Endothelial cell of hepatic sinusoid (primary cell): ENCODE measurements at regions not wholly inside any gene's neighbourhood (a gene's known extent, or its start where the extent isn't known, plus 50 kb on each side); places are given as distances from the start of the nearest gene placed in this dataset.
"Not testable (repeated sequence)": the region's sequence is repeated elsewhere in the genome, so short reads cannot be mapped to it uniquely, and the experiment has no call there.

Source experiments
- in situ Hi-C: cut with HindIII; loops from 2 replicates; pipeline ENCODE4 v1.10.0; 2017; ENCODE audit warnings: low sequenced_read_pairs

DNA sequence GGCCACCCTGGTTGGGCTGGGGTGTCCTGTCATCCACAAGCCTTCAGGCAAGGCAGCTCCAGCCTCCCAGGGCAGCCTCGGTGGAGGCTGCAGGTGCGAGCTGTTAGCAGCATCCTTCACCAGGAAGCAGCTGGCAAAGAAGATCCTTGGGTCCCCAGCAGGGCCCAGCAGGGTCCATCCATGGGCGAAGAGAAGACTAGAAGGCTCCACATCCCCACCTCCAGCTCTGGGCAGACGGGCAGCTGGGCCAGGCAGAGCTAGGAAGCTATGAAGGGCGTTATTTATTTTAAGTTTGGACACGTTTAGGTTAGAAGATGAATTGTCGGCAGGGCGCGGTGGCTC, 348.5 kb downstream of the TCERG1L start:
- in situ Hi-C loops: no loop called here

DNA sequence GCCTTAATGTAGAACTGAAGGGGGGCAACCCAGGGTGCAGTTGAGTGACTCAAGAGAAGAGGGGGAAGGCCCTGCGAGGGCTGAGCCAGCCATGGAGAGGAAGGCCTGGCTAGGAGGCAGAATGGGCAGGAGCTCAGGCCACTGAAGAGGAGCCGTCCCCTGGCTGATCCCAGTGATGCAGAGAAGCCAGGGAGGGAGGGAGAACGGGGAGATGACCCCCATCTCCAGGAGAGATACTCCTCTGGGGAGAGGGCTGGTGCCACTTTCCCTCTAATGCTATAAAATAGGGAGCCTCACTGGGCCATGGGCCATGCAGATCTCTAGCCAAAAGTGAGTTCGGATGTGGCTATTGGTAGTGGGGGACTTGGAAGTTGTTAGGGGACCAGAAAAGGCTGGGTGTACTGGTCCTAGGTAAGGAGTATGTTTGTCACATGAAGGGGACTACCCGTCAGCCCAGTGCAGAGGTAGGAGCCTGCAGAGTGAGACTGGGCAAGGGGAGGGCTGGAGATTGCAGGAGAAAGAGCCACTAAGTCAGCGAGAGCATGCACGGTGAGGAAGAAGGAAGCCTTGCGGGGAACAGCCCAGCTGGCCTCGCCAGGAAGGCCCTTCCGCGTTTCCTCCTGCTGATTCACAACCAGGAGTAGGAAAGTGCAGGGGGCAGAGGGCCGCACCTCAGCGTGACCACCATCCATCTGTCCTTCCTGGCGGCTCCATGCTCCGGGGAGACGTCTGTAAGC, 347.6 kb downstream of the TCERG1L start:
- in situ Hi-C loops: no loop called here

DNA sequence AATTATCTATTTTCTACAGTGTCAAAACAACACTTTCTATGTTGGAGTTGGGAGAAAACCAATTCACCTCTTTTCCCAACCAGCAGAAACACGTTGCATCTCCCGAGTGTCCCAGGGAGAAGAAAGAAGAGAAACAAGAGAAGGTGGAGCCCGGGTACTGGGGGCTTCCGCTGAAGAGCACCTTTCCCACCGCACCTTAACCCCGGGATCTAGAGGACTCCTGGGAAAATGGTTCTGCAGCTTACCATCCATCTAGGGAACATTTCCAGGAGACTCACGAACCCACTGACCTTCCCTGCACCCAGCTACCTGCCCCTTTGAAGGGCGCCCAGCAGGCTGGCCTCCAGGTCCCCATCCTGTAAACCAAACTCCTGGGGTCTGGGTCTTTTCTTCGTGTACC, 346.8 kb downstream of the TCERG1L start:
- in situ Hi-C loops: no loop called here

DNA sequence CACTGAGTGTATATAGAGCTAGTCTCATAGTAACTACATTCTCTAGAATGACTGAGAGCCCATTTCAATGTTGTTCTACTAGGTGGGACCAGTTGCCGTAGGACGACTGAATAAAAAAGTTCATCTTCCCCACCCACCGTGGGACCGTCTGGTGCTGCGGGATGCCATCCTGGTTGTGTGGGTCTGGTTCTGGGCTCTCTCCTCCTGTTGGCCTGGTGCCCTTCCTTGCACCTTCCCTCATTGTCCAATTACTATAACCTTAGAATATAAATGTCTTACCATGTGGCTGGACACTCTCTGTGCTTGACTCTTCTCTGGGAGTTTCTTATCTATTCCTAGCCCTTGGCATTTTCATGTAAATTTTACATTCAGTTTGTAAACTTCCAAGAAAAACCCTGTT, 344.4 kb downstream of the TCERG1L start:
- in situ Hi-C loops: no loop called here

DNA sequence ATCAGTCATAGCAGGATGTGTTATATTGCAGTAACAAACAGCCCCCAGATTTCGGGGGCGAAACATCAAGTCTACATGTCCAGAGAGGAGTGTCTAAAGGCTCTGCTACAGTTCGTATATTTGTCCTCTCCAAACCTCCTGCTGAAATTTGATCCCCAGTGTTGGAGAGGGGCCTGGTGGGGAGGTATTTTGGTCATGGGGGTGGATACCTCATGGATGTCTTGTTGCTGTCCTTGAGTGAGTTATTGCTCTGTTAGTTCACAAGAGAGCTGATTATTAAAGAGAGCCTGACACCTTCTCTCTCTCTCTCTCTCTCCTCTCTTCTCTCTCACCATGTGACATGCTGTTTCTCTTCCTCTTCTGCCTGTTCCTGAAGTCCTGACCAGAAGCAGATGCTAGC, 343.7 kb downstream of the TCERG1L start:
- in situ Hi-C loops: no loop called here

DNA sequence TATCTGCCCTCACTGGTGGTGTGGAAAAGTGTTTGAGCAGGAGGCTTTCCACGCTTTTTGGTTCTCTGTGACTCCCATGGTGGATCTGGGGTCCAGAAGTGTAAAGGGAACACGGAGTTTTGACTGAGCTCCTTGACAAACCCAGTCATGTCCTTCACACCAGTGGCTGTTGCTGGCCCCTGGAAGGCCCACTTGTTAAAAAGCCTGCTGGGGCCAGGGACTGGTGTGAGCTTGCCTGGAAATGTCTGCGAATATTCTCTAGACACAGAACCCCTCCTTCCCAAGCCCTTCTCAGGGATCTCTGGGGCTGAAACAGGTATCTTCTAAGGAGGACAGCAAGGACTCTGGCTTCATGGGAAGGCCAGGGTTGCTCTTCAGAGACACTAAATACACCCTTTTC, 343.0 kb downstream of the TCERG1L start:
- in situ Hi-C loops: no loop called here

DNA sequence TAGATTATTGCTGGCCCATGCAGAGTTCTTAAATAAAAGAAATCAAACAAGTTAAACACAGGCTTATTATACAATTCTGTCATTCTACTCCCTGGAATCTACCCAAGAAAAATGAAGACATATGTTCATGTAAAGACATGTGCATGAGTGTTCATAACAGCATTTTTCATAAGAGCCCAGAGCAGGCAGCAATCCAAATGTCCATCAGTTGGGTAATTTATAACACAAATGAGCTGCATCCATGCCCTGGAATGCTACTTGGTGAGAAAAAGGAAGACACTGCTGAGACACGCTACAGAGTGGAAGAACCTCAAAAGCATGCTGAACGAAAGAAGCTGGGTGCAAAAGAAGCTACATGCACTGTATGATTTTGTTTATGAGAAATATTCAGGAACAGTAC, 342.6 kb downstream of the TCERG1L start:
- in situ Hi-C loops: no loop called here

DNA sequence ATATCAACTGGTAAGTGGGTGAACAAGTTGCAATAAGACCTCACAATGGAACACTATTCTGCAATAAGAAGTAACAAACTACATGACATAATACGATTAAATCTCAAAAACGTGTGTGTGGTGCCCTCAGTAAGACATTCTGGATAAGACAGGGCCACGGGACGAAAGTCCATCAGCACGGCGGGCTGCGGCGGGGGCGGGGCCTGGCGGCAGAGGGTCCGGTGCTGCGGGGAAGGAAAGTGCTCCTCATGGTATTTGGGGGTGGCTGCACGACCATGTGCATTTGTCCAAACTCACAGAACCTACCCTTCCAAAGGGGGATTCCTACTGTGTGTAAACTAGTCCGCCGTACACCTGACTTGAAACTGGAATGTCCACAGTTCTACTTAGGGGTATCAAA, 341.8 kb downstream of the TCERG1L start:
- in situ Hi-C loops: no loop called here

DNA sequence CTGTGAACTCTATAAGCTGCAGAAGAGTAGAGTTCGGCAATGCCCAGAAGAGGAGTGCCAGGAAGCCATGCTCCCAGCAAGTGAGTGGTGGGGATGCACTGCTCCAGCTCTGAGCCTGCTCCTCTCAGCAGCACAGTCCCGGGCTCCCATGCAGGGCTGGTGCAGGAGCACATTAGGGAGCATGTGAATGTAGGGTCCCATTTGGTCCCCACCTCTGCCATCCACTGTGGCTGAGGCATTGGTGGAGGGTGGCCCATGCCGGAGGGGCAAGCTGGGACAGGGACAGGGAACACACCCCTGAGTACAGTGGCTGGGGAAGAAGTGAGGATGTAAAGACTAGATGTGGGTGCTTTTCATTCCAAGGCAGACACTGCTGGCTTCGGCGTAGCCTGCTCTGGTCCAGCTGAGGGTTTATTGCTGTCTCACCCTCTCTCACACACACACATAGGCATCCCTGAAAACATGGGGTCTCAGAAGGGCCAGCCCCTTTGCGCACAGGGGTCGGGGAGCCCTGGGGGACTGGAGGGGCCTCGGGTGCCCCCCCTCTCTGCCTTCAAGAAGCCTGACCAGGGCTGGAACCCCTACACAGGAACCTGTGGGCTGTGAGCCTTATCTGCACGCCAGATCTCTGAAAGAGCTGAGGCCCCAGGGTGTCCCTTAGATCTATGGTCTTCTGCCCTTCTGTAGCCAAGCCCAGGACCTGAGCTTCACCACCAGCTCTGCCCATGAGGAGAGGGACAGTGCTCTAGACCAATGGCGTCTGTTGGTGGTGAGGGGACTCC, 341.0 kb downstream of the TCERG1L start:
- in situ Hi-C loops: no loop called here

DNA sequence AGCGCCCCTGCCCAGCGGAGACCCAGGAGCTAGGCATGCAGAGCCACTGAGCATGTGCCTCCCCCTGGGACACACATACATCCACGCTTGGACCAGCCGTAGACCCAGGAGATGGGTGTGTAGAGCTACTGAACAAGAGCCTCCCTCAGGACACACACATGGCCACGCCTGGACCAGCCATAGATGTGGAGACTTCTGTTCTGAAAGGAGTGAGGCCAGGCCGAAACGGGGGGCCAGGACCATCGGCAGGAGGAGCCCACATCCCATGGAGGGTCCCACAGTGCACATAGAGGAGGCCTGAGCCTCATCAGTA, 340.4 kb downstream of the TCERG1L start:
- in situ Hi-C loops: no loop called here

DNA sequence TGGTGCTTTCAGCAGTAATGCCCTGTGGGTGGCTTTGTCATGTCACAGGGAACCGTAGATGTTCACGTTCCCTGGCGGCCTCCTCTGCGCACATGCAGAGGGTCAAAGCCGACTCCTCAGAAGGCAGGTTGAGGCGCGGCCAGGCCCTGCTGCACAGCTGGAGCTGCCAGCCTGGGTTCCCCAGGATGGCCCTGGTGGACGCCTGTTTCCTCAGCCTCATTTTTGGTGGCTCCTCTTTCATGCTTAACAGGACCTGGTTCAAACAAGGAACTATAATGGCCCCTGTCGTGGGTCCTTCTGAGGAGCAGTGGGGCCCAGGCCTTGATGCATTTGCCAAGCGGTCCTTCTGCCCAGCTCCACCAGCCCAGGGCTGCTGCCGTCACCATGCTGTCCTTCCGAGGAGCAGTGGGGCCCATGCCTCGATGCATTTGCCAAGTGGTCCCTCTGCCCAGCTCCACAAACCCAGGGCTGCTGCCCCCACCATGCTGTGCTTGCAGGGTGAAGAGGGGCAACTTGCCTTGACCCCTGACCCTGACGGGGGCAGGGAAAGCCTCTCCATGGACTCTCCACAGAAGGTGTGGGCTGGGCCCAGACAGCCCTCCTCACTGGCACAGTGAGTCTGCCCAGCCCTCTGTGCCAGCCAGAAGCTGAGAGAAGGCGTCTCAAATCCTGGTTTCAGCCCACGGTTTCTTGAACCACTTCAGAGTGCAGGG, 338.2 kb downstream of the TCERG1L start:
- in situ Hi-C loops: no loop called here

DNA sequence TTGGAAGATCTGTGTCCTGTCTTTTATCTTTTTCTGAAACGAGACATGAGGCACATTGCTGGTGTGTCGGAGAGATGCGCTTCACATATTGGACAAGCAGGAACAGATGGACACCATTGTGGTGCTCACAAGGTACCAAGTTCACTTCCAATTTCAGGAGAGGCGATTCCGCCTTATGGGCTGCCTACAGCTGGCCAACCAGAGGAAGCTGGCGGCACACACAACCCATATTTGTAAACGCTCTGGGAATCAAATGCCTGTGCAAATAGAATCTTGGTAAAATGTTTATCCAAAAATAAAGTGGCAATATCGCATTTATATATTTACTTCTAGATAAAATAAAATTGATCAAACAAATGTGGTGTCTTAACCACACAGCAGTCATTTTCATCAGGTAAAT, 337.4 kb downstream of the TCERG1L start:
- in situ Hi-C loops: no loop called here

DNA sequence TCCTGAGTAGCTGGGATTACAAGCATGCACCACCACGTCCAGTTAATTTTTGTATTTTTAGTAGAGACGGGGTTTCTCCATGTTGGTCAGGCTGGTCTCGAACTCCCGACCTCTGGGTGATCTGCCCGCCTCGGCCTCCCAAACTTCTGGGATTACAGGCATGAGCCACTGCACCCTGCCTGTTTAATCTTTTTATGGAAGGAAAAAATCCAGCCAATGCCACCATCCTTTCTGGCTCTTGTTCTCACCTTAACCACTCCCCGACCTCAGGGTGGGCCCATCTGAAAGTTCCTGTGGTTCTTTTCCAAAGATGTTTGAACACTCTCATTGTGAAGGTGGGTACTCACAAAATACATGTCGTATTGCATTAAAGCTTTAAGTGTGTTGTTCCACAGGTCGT, 336.2 kb downstream of the TCERG1L start:
- in situ Hi-C loops: not testable (repeated sequence)

DNA sequence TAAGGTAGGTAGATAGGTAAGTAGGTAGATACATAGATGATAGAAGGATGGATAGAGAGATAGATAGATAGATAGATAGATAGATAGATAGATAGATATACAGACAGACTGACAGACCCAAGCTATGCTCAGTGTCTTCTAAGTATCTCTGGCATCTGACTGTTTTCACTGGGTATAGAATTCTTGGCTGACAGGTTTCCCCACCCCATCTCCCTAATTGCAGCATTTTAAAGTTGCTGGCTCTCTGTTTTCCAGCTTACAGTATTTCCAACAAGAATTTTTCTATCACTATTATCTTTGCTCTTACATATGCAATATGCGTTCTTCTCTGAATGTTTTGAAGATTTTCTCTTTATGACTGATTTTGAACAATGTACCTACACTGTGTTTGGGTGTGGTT, 328.7 kb downstream of the TCERG1L start:
- in situ Hi-C loops: no loop called here

DNA sequence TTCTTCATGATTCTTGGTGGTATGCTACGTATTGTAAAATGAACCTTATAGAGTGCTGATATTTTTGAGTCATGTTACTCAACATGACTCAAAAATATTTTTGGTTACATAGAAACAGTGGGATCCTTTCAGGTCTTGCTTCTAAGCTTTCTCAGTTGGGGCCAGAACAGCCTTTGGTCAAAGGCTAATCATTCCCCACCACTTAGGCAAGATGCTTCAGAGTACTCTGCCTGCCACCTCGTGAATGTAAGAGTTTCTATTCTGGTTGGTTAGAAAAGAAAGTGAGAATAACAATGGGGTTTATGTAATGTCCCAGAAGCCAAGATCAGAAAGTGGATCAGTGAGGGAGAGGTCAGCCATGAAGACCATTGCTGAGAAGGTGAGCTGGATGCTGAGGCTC, 327.8 kb downstream of the TCERG1L start:
- in situ Hi-C loops: no loop called here

DNA sequence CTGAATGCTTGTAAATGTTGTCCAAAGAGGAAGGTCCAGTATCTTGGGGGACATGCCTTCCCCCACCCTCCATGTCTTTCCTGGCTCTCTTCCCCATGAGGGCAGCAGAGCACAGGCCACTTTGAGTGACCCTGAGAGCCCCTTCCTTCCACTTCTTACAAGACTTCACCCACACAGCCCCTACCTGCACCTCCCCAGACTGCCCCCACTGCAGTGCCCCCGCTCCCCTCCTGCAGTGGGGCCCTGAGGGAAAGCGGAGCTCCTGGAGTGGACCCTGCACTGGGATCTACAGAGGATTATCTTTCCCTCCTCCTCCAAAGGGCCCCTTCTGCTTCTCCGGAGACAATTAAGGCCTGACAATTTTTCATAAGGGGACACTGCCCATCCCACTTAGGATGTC, 326.8 kb downstream of the TCERG1L start:
- in situ Hi-C loops: no loop called here

DNA sequence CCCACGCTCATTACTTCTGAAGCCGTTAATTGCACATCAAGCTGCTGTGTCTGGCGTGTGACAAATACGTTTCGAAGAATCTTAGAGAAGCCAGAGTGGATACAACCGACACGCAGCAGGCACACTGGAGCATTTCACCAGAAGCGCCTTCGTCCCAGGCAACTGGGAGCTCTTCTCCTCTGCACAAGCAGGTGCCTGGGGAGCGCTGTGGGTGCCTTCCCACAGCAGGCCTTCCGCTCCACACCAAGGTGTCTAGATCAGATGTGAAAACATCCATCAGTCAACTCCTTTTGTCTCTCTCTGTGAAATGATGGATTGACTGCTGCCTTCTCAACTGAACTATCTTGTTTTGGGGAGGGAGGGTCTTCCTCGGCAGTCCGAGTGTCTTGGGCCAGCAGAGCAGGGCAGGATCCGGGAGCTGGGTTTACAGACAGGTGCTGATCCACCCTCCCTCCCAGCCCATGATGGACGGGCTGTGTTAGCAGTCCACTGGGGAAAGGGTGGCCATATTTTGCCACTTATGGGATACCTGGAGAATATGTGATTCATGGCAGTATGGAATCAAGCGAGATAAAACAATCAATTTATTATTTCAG, 326.3 kb downstream of the TCERG1L start:
- in situ Hi-C loops: no loop called here

DNA sequence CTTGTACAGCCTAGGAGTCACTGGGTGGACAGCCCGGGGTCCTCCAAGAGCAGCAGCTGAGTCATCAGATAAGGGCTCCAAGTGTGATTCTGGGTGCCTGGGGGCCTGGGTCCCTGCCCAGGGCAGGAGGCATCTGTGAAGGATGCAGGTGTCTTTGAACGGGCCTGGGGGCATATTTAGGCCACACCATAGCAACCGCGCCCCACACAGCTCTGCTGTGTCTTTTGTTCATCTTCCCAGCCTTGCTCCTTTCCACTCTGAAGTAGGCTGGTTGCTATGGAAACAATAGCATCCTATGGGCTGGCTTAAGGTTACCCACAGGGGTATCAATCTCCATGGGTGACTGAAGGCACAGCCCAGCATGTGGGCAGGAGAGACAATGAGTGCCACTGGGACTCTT, 324.7 kb downstream of the TCERG1L start:
- in situ Hi-C loops: no loop called here

DNA sequence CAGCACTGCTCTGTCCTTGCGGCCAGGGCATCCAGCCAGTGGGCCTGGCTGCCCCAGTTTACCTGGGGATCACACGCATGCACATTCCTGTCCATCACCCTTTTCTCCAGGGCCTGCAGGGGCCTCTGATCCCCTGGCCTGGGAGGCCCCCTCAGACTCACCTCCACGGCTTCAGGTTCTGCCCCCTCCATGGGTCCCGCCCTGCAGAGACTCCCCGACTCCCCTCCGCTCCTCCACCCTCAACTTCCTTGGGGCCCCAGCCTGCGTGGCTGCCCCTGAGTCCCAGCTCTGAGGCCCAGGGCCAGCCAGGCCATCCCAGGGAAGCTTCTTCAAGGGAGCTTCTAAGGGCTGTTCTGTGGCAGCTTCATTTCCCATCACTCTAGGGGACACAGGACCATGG, 324.1 kb downstream of the TCERG1L start:
- in situ Hi-C loops: no loop called here

DNA sequence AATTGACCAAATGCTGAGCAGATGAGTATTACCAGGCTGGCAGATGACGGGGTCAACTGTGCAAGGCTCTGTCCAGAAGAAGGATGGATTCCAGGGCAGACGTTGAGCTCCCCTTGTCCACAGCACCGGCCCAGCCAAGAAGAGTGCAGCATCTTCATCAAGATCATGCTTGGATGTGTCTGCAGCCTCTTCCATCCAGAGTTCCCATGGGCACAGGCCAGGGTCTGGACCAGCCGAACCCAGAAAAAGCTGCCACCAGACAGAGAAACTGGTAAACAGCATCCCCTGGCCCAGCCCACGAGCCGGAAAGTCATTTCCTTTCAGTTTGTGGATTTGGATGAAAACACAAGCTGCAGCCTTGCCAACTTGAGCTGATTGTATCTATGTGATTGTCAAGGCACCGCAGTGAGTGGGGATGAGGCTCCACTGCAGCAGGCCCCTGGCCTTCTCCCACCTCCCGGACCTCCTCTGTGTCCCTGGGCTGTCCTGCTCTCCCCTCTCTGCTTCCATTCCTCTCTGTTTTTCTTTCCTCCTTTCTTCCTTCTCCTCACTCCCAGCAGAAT, 321.8 kb downstream of the TCERG1L start:
- in situ Hi-C loops: no loop called here

DNA sequence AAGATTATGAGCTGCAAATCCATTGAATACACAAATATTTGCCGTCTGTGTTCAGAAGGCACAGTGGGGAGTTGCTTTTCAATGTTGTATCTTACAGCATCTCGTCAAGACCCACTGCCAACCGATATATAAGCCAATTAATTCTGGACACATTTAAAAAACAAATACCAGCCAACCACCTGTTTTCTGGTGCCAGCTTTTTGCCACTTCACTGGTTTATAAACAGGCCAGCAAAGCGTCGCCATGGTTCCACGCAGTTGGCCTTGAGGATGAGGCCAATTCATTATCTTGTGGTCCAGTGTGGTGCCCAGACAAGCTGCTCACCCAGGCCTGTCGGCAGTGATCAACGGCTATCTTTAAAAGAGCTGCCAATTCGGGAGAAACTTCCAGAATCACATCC, 321.0 kb downstream of the TCERG1L start:
- in situ Hi-C loops: no loop called here
